ENCODE measurements at regions not wholly inside any gene's neighbourhood (a gene's known extent, or its start where the extent isn't known, plus 50 kb on each side); places are given as distances from the start of the nearest gene placed in this dataset.

DNA sequence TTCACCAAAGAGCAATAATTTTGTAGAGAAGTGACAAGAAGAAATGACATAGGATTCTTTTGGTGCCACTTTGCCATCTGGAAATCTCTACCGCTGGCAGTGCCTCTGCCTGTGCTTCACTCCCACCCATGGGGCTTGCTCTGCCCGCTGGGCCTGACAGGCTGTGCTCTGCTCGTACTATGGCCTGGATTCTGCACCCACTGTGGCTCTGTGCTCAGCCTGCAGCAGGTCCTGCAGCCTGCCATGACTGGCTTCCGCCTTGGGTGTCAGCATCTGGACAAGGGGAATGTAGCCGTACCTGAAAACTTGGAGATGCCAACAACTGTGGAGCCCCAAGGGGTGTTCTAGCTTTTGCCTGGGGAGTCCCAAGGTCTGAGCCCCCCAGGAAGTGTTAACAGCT lies 792.3 kb downstream of the CDH8 start:
- Histone ChIP-seq H3K9ac (ENCODE audit: low read depth in 1 of 3, low read length in 3 of 3) (no peak overlapping the region), H3K9me3 (ENCODE audit: control insufficient read depth in 3 of 3, low read length in 3 of 3) (no peaks in the 10 kb centered on the region), H3K27me3 (ENCODE audit: control insufficient read depth in 3 of 3, insufficient read depth in 3 of 3, low read length in 3 of 3) (no peaks in the 10 kb centered on the region), H3K4me3 (ENCODE audit: low read length in 3 of 3) (no peak overlapping the region), H3K4me1 (ENCODE audit: control insufficient read depth in 3 of 3, insufficient read depth in 3 of 3, low read length in 3 of 3) (no peaks in the 10 kb centered on the region), H3K36me3 (ENCODE audit: control insufficient read depth in 3 of 3, insufficient read depth in 3 of 3, low read length in 3 of 3) (no peaks in the 10 kb centered on the region), H3K27ac (ENCODE audit: low read depth, low read length) (no peak overlapping the region)

DNA sequence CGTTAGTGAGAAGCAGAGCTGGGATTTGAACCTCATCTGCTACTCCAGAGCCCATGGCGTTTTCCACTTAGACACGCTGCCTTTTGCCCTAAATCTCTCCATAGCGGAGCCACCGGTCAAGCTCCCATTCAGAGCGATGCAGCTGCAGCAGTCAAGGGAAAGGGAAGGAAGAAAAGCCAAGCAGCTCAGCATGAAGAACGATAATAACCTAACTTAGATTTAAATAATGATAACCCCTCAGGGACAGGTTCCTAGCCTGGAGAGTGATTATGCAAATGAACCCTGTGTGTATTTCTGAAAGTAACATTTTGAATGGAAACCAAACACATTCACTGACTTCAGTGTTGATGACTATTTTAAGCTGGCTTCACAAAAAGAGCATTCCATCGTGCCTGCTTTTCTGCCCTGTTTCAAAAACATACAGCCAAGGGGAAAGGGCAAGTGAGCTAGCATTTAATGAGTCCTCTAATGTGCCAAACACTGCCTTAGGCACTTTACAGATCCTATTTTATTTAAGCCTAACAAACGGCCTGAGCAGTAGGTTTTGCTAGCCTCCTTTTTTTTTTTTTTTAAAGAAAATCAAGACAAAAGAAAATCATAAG lies 798.3 kb downstream of the CDH8 start:
- H3K27ac ChIP-seq (ENCODE audit: low read depth, low read length): no peak overlapping the region
- no peak overlapping the region for H3K9ac ChIP-seq (ENCODE audit: low read depth in 1 of 3, low read length in 3 of 3)
- no peaks in the 10 kb centered on the region for H3K36me3 ChIP-seq (ENCODE audit: control insufficient read depth in 3 of 3, insufficient read depth in 3 of 3, low read length in 3 of 3)
- H3K27me3 ChIP-seq (ENCODE audit: control insufficient read depth in 3 of 3, insufficient read depth in 3 of 3, low read length in 3 of 3): no peaks in the 10 kb centered on the region
- no peaks in the 10 kb centered on the region for H3K9me3 ChIP-seq (ENCODE audit: control insufficient read depth in 3 of 3, low read length in 3 of 3)
- no peaks in the 10 kb centered on the region for H3K4me1 ChIP-seq (ENCODE audit: control insufficient read depth in 3 of 3, insufficient read depth in 3 of 3, low read length in 3 of 3)
- H3K4me3 ChIP-seq (ENCODE audit: low read length in 3 of 3): no peak overlapping the region

DNA sequence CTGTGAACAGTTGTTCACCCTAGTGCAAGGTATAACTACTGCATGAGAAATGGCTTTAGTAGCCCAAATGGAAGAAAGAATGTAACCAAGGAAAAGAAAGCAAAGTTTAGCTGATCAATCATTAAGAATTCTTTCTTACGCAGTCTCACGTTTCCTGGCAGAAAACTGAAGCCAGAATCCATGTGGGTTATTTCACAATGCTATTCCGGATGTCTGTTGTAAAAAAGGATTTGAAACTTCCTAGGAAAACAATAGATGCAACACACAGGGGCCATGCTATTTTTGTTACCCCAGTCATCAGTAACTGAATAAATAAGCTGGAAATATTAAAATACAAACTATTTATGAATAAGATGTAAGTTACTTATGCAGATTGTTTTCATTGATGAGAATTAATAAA lies 802.5 kb downstream of the CDH8 start:
- no peak overlapping the region for H3K4me3 ChIP-seq (ENCODE audit: low read length in 3 of 3)
- H3K27me3 ChIP-seq (ENCODE audit: control insufficient read depth in 3 of 3, insufficient read depth in 3 of 3, low read length in 3 of 3): no peaks in the 10 kb centered on the region
- no peaks in the 10 kb centered on the region for H3K9me3 ChIP-seq (ENCODE audit: control insufficient read depth in 3 of 3, low read length in 3 of 3)
- no peak overlapping the region for H3K27ac ChIP-seq (ENCODE audit: low read depth, low read length)
- H3K4me1 ChIP-seq (ENCODE audit: control insufficient read depth in 3 of 3, insufficient read depth in 3 of 3, low read length in 3 of 3): no peaks in the 10 kb centered on the region
- no peaks in the 10 kb centered on the region for H3K36me3 ChIP-seq (ENCODE audit: control insufficient read depth in 3 of 3, insufficient read depth in 3 of 3, low read length in 3 of 3)
- H3K9ac ChIP-seq (ENCODE audit: low read depth in 1 of 3, low read length in 3 of 3): no peak overlapping the region

DNA sequence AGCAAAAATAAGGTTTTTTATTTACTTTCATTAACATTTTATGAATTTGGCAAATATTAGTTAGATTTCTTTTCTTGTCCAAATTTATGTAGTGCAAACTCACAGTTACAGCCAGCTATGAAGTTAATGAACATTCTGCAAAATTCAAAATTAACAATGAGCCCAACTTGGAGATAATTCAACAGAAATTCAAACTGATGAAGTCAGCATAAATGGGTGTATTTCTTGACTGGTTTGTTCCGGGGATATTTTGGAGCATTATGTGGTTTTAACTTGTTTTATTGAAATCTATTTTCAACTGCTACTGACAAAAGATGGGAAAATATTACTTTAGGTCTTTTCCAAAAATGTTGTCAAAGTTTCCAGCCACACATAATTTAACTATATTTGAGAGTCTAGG lies 807.9 kb downstream of the CDH8 start:
- H3K27ac ChIP-seq (ENCODE audit: low read depth, low read length): no peak overlapping the region
- no peaks in the 10 kb centered on the region for H3K9me3 ChIP-seq (ENCODE audit: control insufficient read depth in 3 of 3, low read length in 3 of 3)
- no peak overlapping the region for H3K9ac ChIP-seq (ENCODE audit: low read depth in 1 of 3, low read length in 3 of 3)
- H3K4me3 ChIP-seq (ENCODE audit: low read length in 3 of 3): no peak overlapping the region
- no peaks in the 10 kb centered on the region for H3K27me3 ChIP-seq (ENCODE audit: control insufficient read depth in 3 of 3, insufficient read depth in 3 of 3, low read length in 3 of 3)
- no peaks in the 10 kb centered on the region for H3K4me1 ChIP-seq (ENCODE audit: control insufficient read depth in 3 of 3, insufficient read depth in 3 of 3, low read length in 3 of 3)
- no peaks in the 10 kb centered on the region for H3K36me3 ChIP-seq (ENCODE audit: control insufficient read depth in 3 of 3, insufficient read depth in 3 of 3, low read length in 3 of 3)

DNA sequence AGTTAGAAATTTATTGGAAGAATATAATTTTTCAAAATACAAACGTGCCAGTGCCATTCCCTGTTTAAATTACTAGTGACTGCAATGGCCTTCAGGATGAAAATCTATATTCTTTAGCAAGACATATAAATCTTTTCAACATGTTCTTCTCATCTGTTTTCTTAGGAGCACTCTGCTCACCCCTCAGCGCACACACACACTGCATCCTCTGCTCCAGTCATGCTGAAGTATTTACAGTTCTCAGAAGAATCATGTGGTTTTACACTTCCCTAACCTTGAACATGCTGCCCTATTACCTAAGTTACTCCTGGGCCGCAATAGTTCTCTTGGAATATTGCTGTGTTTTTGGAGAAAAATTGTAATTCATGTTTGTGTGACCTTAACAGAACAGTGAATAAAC lies 820.6 kb downstream of the CDH8 start:
- no peaks in the 10 kb centered on the region for H3K27me3 ChIP-seq (ENCODE audit: control insufficient read depth in 3 of 3, insufficient read depth in 3 of 3, low read length in 3 of 3)
- no peaks in the 10 kb centered on the region for H3K9me3 ChIP-seq (ENCODE audit: control insufficient read depth in 3 of 3, low read length in 3 of 3)
- no peaks in the 10 kb centered on the region for H3K4me1 ChIP-seq (ENCODE audit: control insufficient read depth in 3 of 3, insufficient read depth in 3 of 3, low read length in 3 of 3)
- H3K36me3 ChIP-seq (ENCODE audit: control insufficient read depth in 3 of 3, insufficient read depth in 3 of 3, low read length in 3 of 3): no peaks in the 10 kb centered on the region
- no peak overlapping the region for H3K4me3 ChIP-seq (ENCODE audit: low read length in 3 of 3)
- H3K9ac ChIP-seq (ENCODE audit: low read depth in 1 of 3, low read length in 3 of 3): no peak overlapping the region
- no peak overlapping the region for H3K27ac ChIP-seq (ENCODE audit: low read depth, low read length)

DNA sequence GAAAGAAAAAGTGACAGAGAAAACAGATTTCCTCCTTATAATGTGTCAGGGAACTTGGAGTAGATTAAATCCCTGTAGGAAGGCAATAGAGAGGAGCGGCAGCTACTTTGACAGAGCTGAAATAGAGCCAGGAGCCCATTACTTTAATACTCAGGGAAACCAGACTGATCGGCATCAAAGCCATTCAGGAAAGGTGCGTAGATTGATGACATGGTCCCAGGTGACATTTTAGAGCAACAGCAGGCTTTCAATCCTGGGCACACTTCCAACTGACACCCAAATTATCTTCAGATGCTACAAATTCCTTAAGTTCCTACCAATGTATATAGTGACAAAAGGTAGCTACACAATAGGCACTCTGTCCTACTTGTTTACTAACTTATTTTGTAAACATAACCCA lies 821.5 kb downstream of the CDH8 start:
- Histone ChIP-seq H3K27ac (ENCODE audit: low read depth, low read length) (no peak overlapping the region), H3K9me3 (ENCODE audit: control insufficient read depth in 3 of 3, low read length in 3 of 3) (no peaks in the 10 kb centered on the region), H3K36me3 (ENCODE audit: control insufficient read depth in 3 of 3, insufficient read depth in 3 of 3, low read length in 3 of 3) (no peaks in the 10 kb centered on the region), H3K27me3 (ENCODE audit: control insufficient read depth in 3 of 3, insufficient read depth in 3 of 3, low read length in 3 of 3) (no peaks in the 10 kb centered on the region), H3K4me1 (ENCODE audit: control insufficient read depth in 3 of 3, insufficient read depth in 3 of 3, low read length in 3 of 3) (no peaks in the 10 kb centered on the region), H3K4me3 (ENCODE audit: low read length in 3 of 3) (no peak overlapping the region), H3K9ac (ENCODE audit: low read depth in 1 of 3, low read length in 3 of 3) (no peak overlapping the region)

DNA sequence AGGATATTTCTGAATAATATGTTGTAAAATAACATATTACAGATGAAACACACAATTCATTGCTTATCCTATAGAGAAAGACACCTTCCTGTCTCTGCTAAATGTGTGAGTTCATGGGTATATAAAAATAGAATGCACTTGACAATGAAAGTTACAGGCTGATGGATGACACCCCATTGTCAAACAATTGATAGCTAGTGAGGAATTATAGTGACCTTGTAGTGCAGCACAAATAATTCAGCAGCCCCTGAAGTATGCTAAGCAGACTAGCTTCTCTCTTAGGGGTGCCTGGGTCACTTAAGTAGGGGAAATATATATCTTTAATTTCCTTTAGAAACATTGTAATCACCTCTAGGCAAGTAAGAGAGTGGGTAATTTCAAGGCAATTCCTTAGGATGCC lies 826.2 kb downstream of the CDH8 start:
- no peak overlapping the region for H3K4me3 ChIP-seq (ENCODE audit: low read length in 3 of 3)
- H3K9me3 ChIP-seq (ENCODE audit: control insufficient read depth in 3 of 3, low read length in 3 of 3): no peaks in the 10 kb centered on the region
- H3K4me1 ChIP-seq (ENCODE audit: control insufficient read depth in 3 of 3, insufficient read depth in 3 of 3, low read length in 3 of 3): no peaks in the 10 kb centered on the region
- H3K27ac ChIP-seq (ENCODE audit: low read depth, low read length): no peak overlapping the region
- no peak overlapping the region for H3K9ac ChIP-seq (ENCODE audit: low read depth in 1 of 3, low read length in 3 of 3)
- H3K27me3 ChIP-seq (ENCODE audit: control insufficient read depth in 3 of 3, insufficient read depth in 3 of 3, low read length in 3 of 3): no peaks in the 10 kb centered on the region
- no peaks in the 10 kb centered on the region for H3K36me3 ChIP-seq (ENCODE audit: control insufficient read depth in 3 of 3, insufficient read depth in 3 of 3, low read length in 3 of 3)

DNA sequence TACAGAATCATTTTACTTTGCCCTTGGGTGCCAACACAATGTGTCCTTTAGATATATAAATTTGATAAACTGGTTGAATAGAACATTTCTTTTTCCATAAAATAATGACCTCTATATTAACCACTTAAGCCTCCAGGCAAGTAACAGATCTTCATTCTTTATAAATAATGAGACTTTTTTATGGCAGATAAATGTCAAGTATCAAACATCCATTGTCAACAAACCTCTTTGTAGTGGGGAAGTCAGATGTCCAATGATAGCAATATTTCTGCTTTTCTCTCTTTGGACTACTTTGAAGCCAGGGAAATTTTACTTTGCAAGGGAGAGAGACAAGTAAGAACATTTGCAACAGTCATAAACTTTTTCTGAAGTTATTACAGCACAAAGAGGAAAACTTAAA lies 841.2 kb downstream of the CDH8 start:
- H3K9me3 ChIP-seq (ENCODE audit: control insufficient read depth in 3 of 3, low read length in 3 of 3): no peaks in the 10 kb centered on the region
- no peaks in the 10 kb centered on the region for H3K27me3 ChIP-seq (ENCODE audit: control insufficient read depth in 3 of 3, insufficient read depth in 3 of 3, low read length in 3 of 3)
- H3K4me1 ChIP-seq (ENCODE audit: control insufficient read depth in 3 of 3, insufficient read depth in 3 of 3, low read length in 3 of 3): no peaks in the 10 kb centered on the region
- H3K27ac ChIP-seq (ENCODE audit: low read depth, low read length): no peak overlapping the region
- H3K9ac ChIP-seq (ENCODE audit: low read depth in 1 of 3, low read length in 3 of 3): no peak overlapping the region
- H3K36me3 ChIP-seq (ENCODE audit: control insufficient read depth in 3 of 3, insufficient read depth in 3 of 3, low read length in 3 of 3): no peaks in the 10 kb centered on the region
- H3K4me3 ChIP-seq (ENCODE audit: low read length in 3 of 3): no peak overlapping the region

DNA sequence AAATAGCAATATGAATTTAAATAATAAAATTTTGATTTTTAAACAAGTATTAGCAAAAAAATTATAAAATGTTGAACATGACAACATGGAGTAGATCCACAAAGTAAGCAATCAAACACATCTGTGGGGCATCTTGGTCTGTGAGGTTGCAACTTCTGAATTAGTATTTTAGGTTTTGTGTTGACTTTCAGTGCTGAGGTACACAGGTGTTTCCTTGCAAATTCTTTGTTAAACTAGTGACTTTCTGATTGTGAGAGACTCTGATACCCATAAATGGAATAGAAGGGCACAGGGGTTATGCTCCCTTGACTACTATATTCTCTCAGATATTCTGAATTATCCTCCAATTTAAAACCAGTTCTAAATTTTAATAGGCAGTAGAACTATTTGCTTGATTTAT lies 841.7 kb downstream of the CDH8 start:
- no peak overlapping the region for H3K9ac ChIP-seq (ENCODE audit: low read depth in 1 of 3, low read length in 3 of 3)
- H3K4me3 ChIP-seq (ENCODE audit: low read length in 3 of 3): no peak overlapping the region
- no peak overlapping the region for H3K27ac ChIP-seq (ENCODE audit: low read depth, low read length)
- no peaks in the 10 kb centered on the region for H3K4me1 ChIP-seq (ENCODE audit: control insufficient read depth in 3 of 3, insufficient read depth in 3 of 3, low read length in 3 of 3)
- H3K9me3 ChIP-seq (ENCODE audit: control insufficient read depth in 3 of 3, low read length in 3 of 3): no peaks in the 10 kb centered on the region
- no peaks in the 10 kb centered on the region for H3K36me3 ChIP-seq (ENCODE audit: control insufficient read depth in 3 of 3, insufficient read depth in 3 of 3, low read length in 3 of 3)
- H3K27me3 ChIP-seq (ENCODE audit: control insufficient read depth in 3 of 3, insufficient read depth in 3 of 3, low read length in 3 of 3): no peaks in the 10 kb centered on the region

DNA sequence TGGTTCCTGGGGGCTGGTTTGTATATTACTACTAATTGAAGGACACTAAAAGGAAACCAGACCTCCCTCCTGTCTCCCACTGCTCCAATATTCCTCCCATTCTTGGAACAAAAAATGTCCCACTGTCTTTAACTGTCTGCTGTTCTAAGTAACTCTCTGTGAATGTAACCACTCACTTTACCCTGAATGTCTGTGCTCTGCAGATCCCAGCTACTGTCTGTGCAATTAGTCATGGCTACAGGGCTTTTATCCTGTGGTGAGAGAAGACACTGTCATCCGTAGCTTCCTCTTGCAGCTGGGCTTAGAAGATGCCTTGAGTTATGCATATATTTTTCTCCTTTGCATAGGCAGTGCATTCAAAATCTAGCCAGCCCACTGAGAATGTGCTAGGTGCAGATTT lies 853.8 kb downstream of the CDH8 start:
- Histone ChIP-seq H3K36me3 (ENCODE audit: control insufficient read depth in 3 of 3, insufficient read depth in 3 of 3, low read length in 3 of 3) (no peaks in the 10 kb centered on the region), H3K4me1 (ENCODE audit: control insufficient read depth in 3 of 3, insufficient read depth in 3 of 3, low read length in 3 of 3) (no peaks in the 10 kb centered on the region), H3K9ac (ENCODE audit: low read depth in 1 of 3, low read length in 3 of 3) (no peak overlapping the region), H3K27ac (ENCODE audit: low read depth, low read length) (no peak overlapping the region), H3K27me3 (ENCODE audit: control insufficient read depth in 3 of 3, insufficient read depth in 3 of 3, low read length in 3 of 3) (no peaks in the 10 kb centered on the region), H3K4me3 (ENCODE audit: low read length in 3 of 3) (no peak overlapping the region), H3K9me3 (ENCODE audit: control insufficient read depth in 3 of 3, low read length in 3 of 3) (no peaks in the 10 kb centered on the region)

DNA sequence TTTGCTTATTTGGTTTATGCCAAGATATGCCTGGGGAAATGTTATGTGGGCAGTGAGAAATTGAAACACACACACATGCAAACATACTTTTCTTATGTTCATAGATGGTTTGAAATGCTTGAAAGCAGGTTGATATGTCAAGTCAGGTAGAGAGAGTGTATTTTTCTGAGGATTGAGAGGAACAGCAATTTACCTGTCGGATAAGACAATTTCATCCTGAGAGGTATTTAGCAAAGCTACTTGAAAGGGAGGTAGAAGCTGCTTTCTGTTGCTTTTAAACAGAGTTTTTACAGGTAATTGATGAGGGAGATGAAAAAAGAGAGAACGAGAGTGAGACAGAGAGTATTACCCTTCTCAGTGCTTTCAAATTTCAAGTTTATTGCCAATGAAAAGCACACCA lies 854.3 kb downstream of the CDH8 start:
- Histone ChIP-seq H3K9ac (ENCODE audit: low read depth in 1 of 3, low read length in 3 of 3) (no peak overlapping the region), H3K4me1 (ENCODE audit: control insufficient read depth in 3 of 3, insufficient read depth in 3 of 3, low read length in 3 of 3) (no peaks in the 10 kb centered on the region), H3K27ac (ENCODE audit: low read depth, low read length) (no peak overlapping the region), H3K4me3 (ENCODE audit: low read length in 3 of 3) (no peak overlapping the region), H3K36me3 (ENCODE audit: control insufficient read depth in 3 of 3, insufficient read depth in 3 of 3, low read length in 3 of 3) (no peaks in the 10 kb centered on the region), H3K27me3 (ENCODE audit: control insufficient read depth in 3 of 3, insufficient read depth in 3 of 3, low read length in 3 of 3) (no peaks in the 10 kb centered on the region), H3K9me3 (ENCODE audit: control insufficient read depth in 3 of 3, low read length in 3 of 3) (no peaks in the 10 kb centered on the region)
